Thoracic aorta (tissue), 2 donors: ENCODE measurements at regions not wholly inside any gene's neighbourhood (a gene's known extent, or its start where the extent isn't known, plus 50 kb on each side); places are given as distances from the start of the nearest gene placed in this dataset.
"Not testable (repeated sequence)": the region's sequence is repeated elsewhere in the genome, so short reads cannot be mapped to it uniquely, and the experiment has no call there.

Experiments used
- ATAC-seq: fragments of 150-250 bp; one replicate; pipeline ENCODE4 v1.8.0; 2017; ENCODE audit warnings: low read depth; ENCODE audit not compliant: insufficient number of reproducible peaks, low FRiP score
- DNase-seq: peaks from one replicate; pipeline ENCODE4 v3.0.0-alpha.2; 2020; ENCODE audit warnings: low spot score
- H3K27ac ChIP-seq, 2 donors: fragments of 200-600 bp; sonication (generic); 1 replicate in 1 of 2; 2 replicates in 1 of 2; pipeline ENCODE4 v1.5.1; 2016; ENCODE audit warnings: mild to moderate bottlenecking in 2 of 2, moderate library complexity in 2 of 2
- H3K27me3 ChIP-seq: fragments of 200-600 bp; sonication (generic); replicated peaks from 2 replicates; pipeline ENCODE4 v1.6.0; 2016; ENCODE audit warnings: mild to moderate bottlenecking; ENCODE audit not compliant: insufficient read depth
- H3K36me3 ChIP-seq: fragments of 200-600 bp; sonication (generic); one replicate; pipeline ENCODE4 v1.5.1; 2016
- H3K4me1 ChIP-seq, 2 donors: fragments of 200-600 bp; sonication (generic); 1 replicate in 1 of 2; 2 replicates in 1 of 2; pipeline versions ENCODE4 v1.5.1 to v1.6.0; 2016; ENCODE audit warnings: low read depth in 2 of 2, mild to moderate bottlenecking in 1 of 2; ENCODE audit not compliant: control insufficient read depth in 1 of 2
- H3K4me3 ChIP-seq: fragments of 200-600 bp; sonication (generic); 2 replicates; pipeline ENCODE4 v1.5.1; 2016; ENCODE audit warnings: mild to moderate bottlenecking
- H3K9me3 ChIP-seq: fragments of 200-600 bp; sonication (generic); 2 replicates; pipeline ENCODE4 v1.5.1; 2016
- CTCF ChIP-seq: fragments of 200-600 bp; sonication (generic); IDR thresholded peaks from one replicate; pipeline ENCODE4 v1.5.1; 2019; ENCODE audit warnings: antibody characterized with exemption

GRCh38 chr4:27789773-27790172 is 929.1 kb downstream of the STIM2 start:
- ATAC-seq (no peak), DNase-seq (no peak)
- Histone ChIP-seq H3K36me3 (no peaks in the 10 kb centered on the region), H3K27me3 (no peaks in the 10 kb centered on the region), H3K27ac (no peak overlapping the region), H3K4me1 (no peaks in the 10 kb centered on the region), H3K4me3 (no peak overlapping the region), H3K9me3 (no peaks in the 10 kb centered on the region)
- no peak for TF ChIP-seq CTCF

GRCh38 chr4:27790911-27791310 is 930.3 kb downstream of the STIM2 start:
- TF ChIP-seq CTCF = no peak
- H3K9me3 ChIP-seq = no peaks in the 10 kb centered on the region

GRCh38 chr4:27791640-27792039 is 931.0 kb downstream of the STIM2 start:
- Histone ChIP-seq H3K4me1 (no peaks in the 10 kb centered on the region), H3K9me3 (no peaks in the 10 kb centered on the region), H3K27me3 (no peaks in the 10 kb centered on the region), H3K36me3 (no peaks in the 10 kb centered on the region), H3K27ac (no peak overlapping the region), H3K4me3 (no peak overlapping the region)
- ATAC-seq = no peak
- no peak for DNase-seq
- TF ChIP-seq CTCF = no peak

More at GRCh38 chr4:27790911-27791310, 930.3 kb downstream of the STIM2 start:
- Histone ChIP-seq H3K27ac (no peak overlapping the region), H3K4me1 (no peaks in the 10 kb centered on the region), H3K27me3 (no peaks in the 10 kb centered on the region), H3K4me3 (no peak overlapping the region), H3K36me3 (no peaks in the 10 kb centered on the region)
- DNase-seq = no peak
- ATAC-seq = no peak

- no peak for ATAC-seq
- no peaks in the 10 kb centered on the region for H3K36me3 ChIP-seq
- no peak overlapping the region for H3K4me3 ChIP-seq
- H3K27me3 ChIP-seq = no peaks in the 10 kb centered on the region
- no peak overlapping the region for H3K27ac ChIP-seq
- no peaks in the 10 kb centered on the region for H3K4me1 ChIP-seq
- H3K9me3 ChIP-seq = no peaks in the 10 kb centered on the region
- TF ChIP-seq CTCF = no peak
- no peak for DNase-seq
Observed at GRCh38 chr4:27807207-27807606, 946.6 kb downstream of the STIM2 start.

- DNase-seq (no peak), ATAC-seq (no peak)
- Histone ChIP-seq H3K9me3 (no peaks in the 10 kb centered on the region), H3K4me1 (no peaks in the 10 kb centered on the region), H3K4me3 (no peak overlapping the region), H3K27ac (no peak overlapping the region), H3K27me3 (no peaks in the 10 kb centered on the region), H3K36me3 (no peaks in the 10 kb centered on the region)
- TF ChIP-seq CTCF = no peak
Observed at GRCh38 chr4:27811948-27812347, 951.3 kb downstream of the STIM2 start.

- not testable (repeated sequence) for H3K27me3 ChIP-seq, DNase-seq, H3K27ac ChIP-seq, ATAC-seq, H3K36me3 ChIP-seq, H3K4me1 ChIP-seq, H3K4me3 ChIP-seq, H3K9me3 ChIP-seq
Observed at GRCh38 chr4:27813226-27813625, 952.6 kb downstream of the STIM2 start.

- not testable (repeated sequence) for H3K4me1 ChIP-seq, H3K36me3 ChIP-seq, H3K27me3 ChIP-seq, H3K4me3 ChIP-seq, DNase-seq, H3K9me3 ChIP-seq, ATAC-seq, H3K27ac ChIP-seq
Observed at GRCh38 chr4:27813699-27814425, 953.2 kb downstream of the STIM2 start.
